DOHH2 (cell line): ENCODE measurements at regions not wholly inside any gene's neighbourhood (a gene's known extent, or its start where the extent isn't known, plus 50 kb on each side); places are given as distances from the start of the nearest gene placed in this dataset.

Experiments used
- EZH2phosphoT487 ChIP-seq: fragments of 200-600 bp; sonication (generic); IDR thresholded peaks from 2 replicates; pipeline ENCODE4 v1.6.1; 2017; ENCODE audit warnings: borderline replicate concordance, mild to moderate bottlenecking, antibody characterized with exemption, low read length, moderate library complexity, mixed read lengths
- TF ChIP-seq, protein P1 (sequence below): fragments of 200-600 bp; sonication (generic); IDR thresholded peaks from one replicate; pipeline ENCODE4 v1.5.1; 2014; ENCODE audit warnings: antibody characterized with exemption, mild to moderate bottlenecking, low read depth, low read length; ENCODE audit not compliant: poor library complexity, severe bottlenecking

DNA sequence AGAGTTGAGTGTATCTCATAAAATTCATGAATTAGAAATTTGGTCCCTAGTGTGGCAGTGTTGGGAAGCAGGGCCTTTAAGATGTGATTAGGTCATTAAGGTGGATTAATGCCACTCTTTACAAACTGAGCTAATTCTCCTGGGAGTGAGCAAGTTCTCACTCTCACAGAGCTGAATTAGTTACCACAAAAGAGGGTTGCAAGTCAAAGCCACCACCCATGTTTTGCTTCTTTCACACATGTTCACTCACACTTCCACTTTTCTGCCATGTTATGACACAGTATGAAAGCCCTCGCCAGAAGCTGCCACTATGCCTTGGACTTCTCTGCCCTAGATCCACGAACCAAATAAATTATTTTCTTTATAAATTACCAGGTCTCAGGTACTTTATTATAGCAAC, 332.1 kb downstream of the ARAP2 start:
- TF ChIP-seq, protein P1, sequence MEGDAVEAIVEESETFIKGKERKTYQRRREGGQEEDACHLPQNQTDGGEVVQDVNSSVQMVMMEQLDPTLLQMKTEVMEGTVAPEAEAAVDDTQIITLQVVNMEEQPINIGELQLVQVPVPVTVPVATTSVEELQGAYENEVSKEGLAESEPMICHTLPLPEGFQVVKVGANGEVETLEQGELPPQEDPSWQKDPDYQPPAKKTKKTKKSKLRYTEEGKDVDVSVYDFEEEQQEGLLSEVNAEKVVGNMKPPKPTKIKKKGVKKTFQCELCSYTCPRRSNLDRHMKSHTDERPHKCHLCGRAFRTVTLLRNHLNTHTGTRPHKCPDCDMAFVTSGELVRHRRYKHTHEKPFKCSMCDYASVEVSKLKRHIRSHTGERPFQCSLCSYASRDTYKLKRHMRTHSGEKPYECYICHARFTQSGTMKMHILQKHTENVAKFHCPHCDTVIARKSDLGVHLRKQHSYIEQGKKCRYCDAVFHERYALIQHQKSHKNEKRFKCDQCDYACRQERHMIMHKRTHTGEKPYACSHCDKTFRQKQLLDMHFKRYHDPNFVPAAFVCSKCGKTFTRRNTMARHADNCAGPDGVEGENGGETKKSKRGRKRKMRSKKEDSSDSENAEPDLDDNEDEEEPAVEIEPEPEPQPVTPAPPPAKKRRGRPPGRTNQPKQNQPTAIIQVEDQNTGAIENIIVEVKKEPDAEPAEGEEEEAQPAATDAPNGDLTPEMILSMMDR: no peak
- no peak for TF ChIP-seq EZH2phosphoT487
